Thoracic aorta (tissue), 2 donors: ENCODE measurements at regions not wholly inside any gene's neighbourhood (a gene's known extent, or its start where the extent isn't known, plus 50 kb on each side); places are given as distances from the start of the nearest gene placed in this dataset.
"Not testable (repeated sequence)": the region's sequence is repeated elsewhere in the genome, so short reads cannot be mapped to it uniquely, and the experiment has no call there.

Experiments
- ATAC-seq: fragments of 150-250 bp; one replicate; pipeline ENCODE4 v1.8.0; 2017; ENCODE audit warnings: low read depth; ENCODE audit not compliant: insufficient number of reproducible peaks, low FRiP score
- DNase-seq: peaks from one replicate; pipeline ENCODE4 v3.0.0-alpha.2; 2020; ENCODE audit warnings: low spot score
- H3K27ac ChIP-seq, 2 donors: fragments of 200-600 bp; sonication (generic); 1 replicate in 1 of 2; 2 replicates in 1 of 2; pipeline ENCODE4 v1.5.1; 2016; ENCODE audit warnings: mild to moderate bottlenecking in 2 of 2, moderate library complexity in 2 of 2
- H3K27me3 ChIP-seq: fragments of 200-600 bp; sonication (generic); replicated peaks from 2 replicates; pipeline ENCODE4 v1.6.0; 2016; ENCODE audit warnings: mild to moderate bottlenecking; ENCODE audit not compliant: insufficient read depth
- H3K36me3 ChIP-seq: fragments of 200-600 bp; sonication (generic); one replicate; pipeline ENCODE4 v1.5.1; 2016
- H3K4me1 ChIP-seq, 2 donors: fragments of 200-600 bp; sonication (generic); 1 replicate in 1 of 2; 2 replicates in 1 of 2; pipeline versions ENCODE4 v1.5.1 to v1.6.0; 2016; ENCODE audit warnings: low read depth in 2 of 2, mild to moderate bottlenecking in 1 of 2; ENCODE audit not compliant: control insufficient read depth in 1 of 2
- H3K4me3 ChIP-seq: fragments of 200-600 bp; sonication (generic); 2 replicates; pipeline ENCODE4 v1.5.1; 2016; ENCODE audit warnings: mild to moderate bottlenecking
- H3K9me3 ChIP-seq: fragments of 200-600 bp; sonication (generic); 2 replicates; pipeline ENCODE4 v1.5.1; 2016
- CTCF ChIP-seq: fragments of 200-600 bp; sonication (generic); IDR thresholded peaks from one replicate; pipeline ENCODE4 v1.5.1; 2019; ENCODE audit warnings: antibody characterized with exemption

GRCh38 chr6:37085198-37085597 is 79.7 kb downstream of the FGD2 start:
- H3K36me3 ChIP-seq: no peaks in the 10 kb centered on the region
- no peaks in the 10 kb centered on the region for H3K4me1 ChIP-seq
- TF ChIP-seq CTCF: no peak
- DNase-seq (no peak), ATAC-seq (no peak)
- H3K9me3 ChIP-seq: no peaks in the 10 kb centered on the region
- H3K27me3 ChIP-seq: no peaks in the 10 kb centered on the region
- H3K27ac ChIP-seq: no peak overlapping the region
- H3K4me3 ChIP-seq: no peak overlapping the region

- no peak overlapping the region for H3K4me3 ChIP-seq
- no peak overlapping the region for H3K27ac ChIP-seq
- DNase-seq (no peak), ATAC-seq (no peak)
- peaks cover 4 to 6% of the 10 kb centered on the region in 2 donors for H3K4me1 ChIP-seq
- no peaks in the 10 kb centered on the region for H3K9me3 ChIP-seq
- no peaks in the 10 kb centered on the region for H3K36me3 ChIP-seq
- TF ChIP-seq CTCF: no peak
- H3K27me3 ChIP-seq: no peaks in the 10 kb centered on the region
Observed at GRCh38 chr6:37088897-37089296, 81.1 kb upstream of the PIM1 start.

- Histone ChIP-seq H3K9me3 (no peaks in the 10 kb centered on the region), H3K4me1 (peaks cover 4 to 6% of the 10 kb centered on the region in 2 donors), H3K27me3 (no peaks in the 10 kb centered on the region), H3K36me3 (no peaks in the 10 kb centered on the region), H3K27ac (no peak overlapping the region), H3K4me3 (no peak overlapping the region)
- no peak for DNase-seq
- ATAC-seq: no peak
- TF ChIP-seq CTCF: no peak
Observed at GRCh38 chr6:37089783-37090182, 80.2 kb upstream of the PIM1 start.

GRCh38 chr6:37091104-37091503 is 78.8 kb upstream of the PIM1 start:
- not testable (repeated sequence) for H3K36me3 ChIP-seq, H3K27me3 ChIP-seq, H3K4me1 ChIP-seq, H3K4me3 ChIP-seq, H3K27ac ChIP-seq, H3K9me3 ChIP-seq, DNase-seq, ATAC-seq

- H3K27ac ChIP-seq, H3K4me3 ChIP-seq, H3K9me3 ChIP-seq, DNase-seq, H3K4me1 ChIP-seq, H3K27me3 ChIP-seq, H3K36me3 ChIP-seq, ATAC-seq: not testable (repeated sequence)
Observed at GRCh38 chr6:37091586-37091985, 78.4 kb upstream of the PIM1 start.

GRCh38 chr6:37092923-37093727 is 76.8 kb upstream of the PIM1 start:
- H3K36me3 ChIP-seq: no peaks in the 10 kb centered on the region
- no peak for ATAC-seq
- H3K27me3 ChIP-seq: no peaks in the 10 kb centered on the region
- DNase-seq: no peak
- H3K4me3 ChIP-seq: no peak overlapping the region
- peaks cover 4 to 6% of the 10 kb centered on the region in 2 donors for H3K4me1 ChIP-seq
- no peak overlapping the region for H3K27ac ChIP-seq
- no peak for TF ChIP-seq CTCF
- no peaks in the 10 kb centered on the region for H3K9me3 ChIP-seq
